Panc1 (cell line): ENCODE measurements at regions not wholly inside any gene's neighbourhood (a gene's known extent, or its start where the extent isn't known, plus 50 kb on each side); places are given as distances from the start of the nearest gene placed in this dataset.

Source experiments
- POLR2AphosphoS5 ChIP-seq: IDR thresholded peaks from 2 replicates; pipeline ENCODE4 v1.6.1; 2012; ENCODE audit warnings: mild to moderate bottlenecking, low read depth, low read length, moderate library complexity
- TCF7L2 ChIP-seq: IDR thresholded peaks from 2 replicates; pipeline ENCODE4 v1.6.1; 2011; ENCODE audit warnings: mild to moderate bottlenecking, low read depth, low read length, inconsistent platforms
- TF ChIP-seq, protein P1 (sequence below): fragments of 450-650 bp; IDR thresholded peaks from 2 replicates; pipeline ENCODE4 v1.5.1; 2017; ENCODE audit warnings: mild to moderate bottlenecking
- TF ChIP-seq, protein P2 (sequence below), 2 experiments: IDR thresholded peaks; 2 replicates each; pipeline ENCODE4 v1.6.1; 2011 to 2012; ENCODE audit warnings: low read depth in 2 of 2, control low read depth in 1 of 2, low read length in 1 of 2, mild to moderate bottlenecking in 1 of 2, moderate library complexity in 1 of 2; ENCODE audit not compliant: insufficient read depth in 1 of 2

DNA sequence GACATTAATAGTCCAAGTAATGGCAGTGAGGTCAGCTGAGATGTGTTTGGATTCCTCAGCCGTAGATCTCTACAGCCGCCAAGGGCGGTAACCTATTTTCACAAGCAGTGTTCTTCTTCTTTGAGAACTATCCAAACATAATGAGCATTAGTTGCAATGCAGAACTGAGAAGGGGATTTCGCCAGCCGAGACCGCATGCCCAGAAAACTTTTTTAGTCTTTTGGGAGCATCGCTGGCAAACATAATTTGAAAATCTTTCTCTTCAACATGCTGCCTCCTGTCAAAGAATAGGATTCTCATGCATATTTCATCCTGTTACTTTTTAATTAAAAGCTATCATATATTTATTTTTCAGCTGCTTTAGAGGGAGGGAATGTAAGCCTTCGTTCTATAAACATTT is 81.4 kb upstream of the SEZ6L start:
- TF ChIP-seq, protein P1, sequence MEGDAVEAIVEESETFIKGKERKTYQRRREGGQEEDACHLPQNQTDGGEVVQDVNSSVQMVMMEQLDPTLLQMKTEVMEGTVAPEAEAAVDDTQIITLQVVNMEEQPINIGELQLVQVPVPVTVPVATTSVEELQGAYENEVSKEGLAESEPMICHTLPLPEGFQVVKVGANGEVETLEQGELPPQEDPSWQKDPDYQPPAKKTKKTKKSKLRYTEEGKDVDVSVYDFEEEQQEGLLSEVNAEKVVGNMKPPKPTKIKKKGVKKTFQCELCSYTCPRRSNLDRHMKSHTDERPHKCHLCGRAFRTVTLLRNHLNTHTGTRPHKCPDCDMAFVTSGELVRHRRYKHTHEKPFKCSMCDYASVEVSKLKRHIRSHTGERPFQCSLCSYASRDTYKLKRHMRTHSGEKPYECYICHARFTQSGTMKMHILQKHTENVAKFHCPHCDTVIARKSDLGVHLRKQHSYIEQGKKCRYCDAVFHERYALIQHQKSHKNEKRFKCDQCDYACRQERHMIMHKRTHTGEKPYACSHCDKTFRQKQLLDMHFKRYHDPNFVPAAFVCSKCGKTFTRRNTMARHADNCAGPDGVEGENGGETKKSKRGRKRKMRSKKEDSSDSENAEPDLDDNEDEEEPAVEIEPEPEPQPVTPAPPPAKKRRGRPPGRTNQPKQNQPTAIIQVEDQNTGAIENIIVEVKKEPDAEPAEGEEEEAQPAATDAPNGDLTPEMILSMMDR = no peak
- TF ChIP-seq POLR2AphosphoS5 = no peak
- TF ChIP-seq, protein P2, sequence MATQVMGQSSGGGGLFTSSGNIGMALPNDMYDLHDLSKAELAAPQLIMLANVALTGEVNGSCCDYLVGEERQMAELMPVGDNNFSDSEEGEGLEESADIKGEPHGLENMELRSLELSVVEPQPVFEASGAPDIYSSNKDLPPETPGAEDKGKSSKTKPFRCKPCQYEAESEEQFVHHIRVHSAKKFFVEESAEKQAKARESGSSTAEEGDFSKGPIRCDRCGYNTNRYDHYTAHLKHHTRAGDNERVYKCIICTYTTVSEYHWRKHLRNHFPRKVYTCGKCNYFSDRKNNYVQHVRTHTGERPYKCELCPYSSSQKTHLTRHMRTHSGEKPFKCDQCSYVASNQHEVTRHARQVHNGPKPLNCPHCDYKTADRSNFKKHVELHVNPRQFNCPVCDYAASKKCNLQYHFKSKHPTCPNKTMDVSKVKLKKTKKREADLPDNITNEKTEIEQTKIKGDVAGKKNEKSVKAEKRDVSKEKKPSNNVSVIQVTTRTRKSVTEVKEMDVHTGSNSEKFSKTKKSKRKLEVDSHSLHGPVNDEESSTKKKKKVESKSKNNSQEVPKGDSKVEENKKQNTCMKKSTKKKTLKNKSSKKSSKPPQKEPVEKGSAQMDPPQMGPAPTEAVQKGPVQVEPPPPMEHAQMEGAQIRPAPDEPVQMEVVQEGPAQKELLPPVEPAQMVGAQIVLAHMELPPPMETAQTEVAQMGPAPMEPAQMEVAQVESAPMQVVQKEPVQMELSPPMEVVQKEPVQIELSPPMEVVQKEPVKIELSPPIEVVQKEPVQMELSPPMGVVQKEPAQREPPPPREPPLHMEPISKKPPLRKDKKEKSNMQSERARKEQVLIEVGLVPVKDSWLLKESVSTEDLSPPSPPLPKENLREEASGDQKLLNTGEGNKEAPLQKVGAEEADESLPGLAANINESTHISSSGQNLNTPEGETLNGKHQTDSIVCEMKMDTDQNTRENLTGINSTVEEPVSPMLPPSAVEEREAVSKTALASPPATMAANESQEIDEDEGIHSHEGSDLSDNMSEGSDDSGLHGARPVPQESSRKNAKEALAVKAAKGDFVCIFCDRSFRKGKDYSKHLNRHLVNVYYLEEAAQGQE (IDR thresholded peaks at IDR 0.05; ENCODE audit: insufficient read depth in 1 of 2, low read depth in 2 of 2, low read length in 1 of 2) = no peak
- TF ChIP-seq TCF7L2 = no peak
